ENCODE measurements at regions not wholly inside any gene's neighbourhood (a gene's known extent, or its start where the extent isn't known, plus 50 kb on each side); places are given as distances from the start of the nearest gene placed in this dataset.
A peak's percentile ranks its signal among the peaks of the same experiment; 100 is the strongest.

GRCh38 chr9:78397045-78397444 is 100.1 kb downstream of the PSAT1 start:
- Histone ChIP-seq H3K4me3 (replicated peaks in 1 of 4; ENCODE audit: control extremely low read depth in 1 of 4, insufficient read depth in 1 of 4, low read depth in 3 of 4, low read length in 4 of 4) (no peak overlapping the region), H3K9ac (ENCODE audit: insufficient read depth, low read length) (no peak overlapping the region), H3K27me3 (ENCODE audit: control insufficient read depth, insufficient read depth, low read length) (no peaks in the 10 kb centered on the region), H3K27ac (ENCODE audit: insufficient read depth, low read length) (no peak overlapping the region), H4K20me1 (ENCODE audit: control insufficient read depth, extremely low read depth, insufficient read depth, low read length) (no peaks in the 10 kb centered on the region), H3K36me3 (ENCODE audit: control insufficient read depth, insufficient read depth, low read length) (no peaks in the 10 kb centered on the region), H3K4me2 (ENCODE audit: extremely low read depth, insufficient read depth, low read length) (no peak overlapping the region), H3K9me3 (ENCODE audit: control insufficient read depth, insufficient read depth, low read depth, low read length) (no peaks in the 10 kb centered on the region), H3K4me1 (ENCODE audit: control insufficient read depth, extremely low read depth, insufficient read depth, low read length) (no peaks in the 10 kb centered on the region), H3K79me2 (ENCODE audit: control insufficient read depth, insufficient read depth, low read length) (no peaks in the 10 kb centered on the region), H2AFZ (ENCODE audit: low read length) (no peak overlapping the region)
- no peak for TF ChIP-seq CTCF (conservative IDR thresholded peaks at IDR 0.05 in 1 of 2, IDR thresholded peaks at IDR 0.05 in 1 of 2; ENCODE audit: low read depth in 1 of 2, low read length in 2 of 2)
- DNase-seq (ENCODE audit: low read depth in 2 of 2), result peak in 1 of 2 donors; percentile 6

GRCh38 chr9:78397454-78397853 is 100.5 kb downstream of the PSAT1 start:
- Histone ChIP-seq H3K4me2 (ENCODE audit: extremely low read depth, insufficient read depth, low read length) (no peak overlapping the region), H4K20me1 (ENCODE audit: control insufficient read depth, extremely low read depth, insufficient read depth, low read length) (no peaks in the 10 kb centered on the region), H3K27me3 (ENCODE audit: control insufficient read depth, insufficient read depth, low read length) (no peaks in the 10 kb centered on the region), H2AFZ (ENCODE audit: low read length) (no peak overlapping the region), H3K4me3 (replicated peaks in 1 of 4; ENCODE audit: control extremely low read depth in 1 of 4, insufficient read depth in 1 of 4, low read depth in 3 of 4, low read length in 4 of 4) (no peak overlapping the region), H3K79me2 (ENCODE audit: control insufficient read depth, insufficient read depth, low read length) (no peaks in the 10 kb centered on the region), H3K9ac (ENCODE audit: insufficient read depth, low read length) (no peak overlapping the region), H3K36me3 (ENCODE audit: control insufficient read depth, insufficient read depth, low read length) (no peaks in the 10 kb centered on the region), H3K4me1 (ENCODE audit: control insufficient read depth, extremely low read depth, insufficient read depth, low read length) (no peaks in the 10 kb centered on the region), H3K27ac (ENCODE audit: insufficient read depth, low read length) (no peak overlapping the region), H3K9me3 (ENCODE audit: control insufficient read depth, insufficient read depth, low read depth, low read length) (no peaks in the 10 kb centered on the region)
- DNase-seq (ENCODE audit: low read depth in 2 of 2), result no peak
- TF ChIP-seq CTCF (conservative IDR thresholded peaks at IDR 0.05 in 1 of 2, IDR thresholded peaks at IDR 0.05 in 1 of 2; ENCODE audit: low read depth in 1 of 2, low read length in 2 of 2) (no peak), EZH2 (IDR thresholded peaks at IDR 0.05; ENCODE audit: low read length, missing control alignments) (no peak)

GRCh38 chr9:78399153-78399552 is 102.2 kb downstream of the PSAT1 start:
- no peak for DNase-seq (ENCODE audit: low read depth in 2 of 2)
- no peaks in the 10 kb centered on the region for H3K9me3 ChIP-seq (ENCODE audit: control insufficient read depth, insufficient read depth, low read depth, low read length)
- TF ChIP-seq EZH2 (IDR thresholded peaks at IDR 0.05; ENCODE audit: low read length, missing control alignments) (no peak), CTCF (conservative IDR thresholded peaks at IDR 0.05 in 1 of 2, IDR thresholded peaks at IDR 0.05 in 1 of 2; ENCODE audit: low read depth in 1 of 2, low read length in 2 of 2) (no peak)
- no peak overlapping the region for H3K27ac ChIP-seq (ENCODE audit: insufficient read depth, low read length)
- H4K20me1 ChIP-seq (ENCODE audit: control insufficient read depth, extremely low read depth, insufficient read depth, low read length), result no peaks in the 10 kb centered on the region
- no peaks in the 10 kb centered on the region for H3K4me1 ChIP-seq (ENCODE audit: control insufficient read depth, extremely low read depth, insufficient read depth, low read length)
- H3K36me3 ChIP-seq (ENCODE audit: control insufficient read depth, insufficient read depth, low read length), result no peaks in the 10 kb centered on the region
- H3K4me3 ChIP-seq (replicated peaks in 1 of 4; ENCODE audit: control extremely low read depth in 1 of 4, insufficient read depth in 1 of 4, low read depth in 3 of 4, low read length in 4 of 4), result no peak overlapping the region
- no peaks in the 10 kb centered on the region for H3K27me3 ChIP-seq (ENCODE audit: control insufficient read depth, insufficient read depth, low read length)
- no peak overlapping the region for H3K4me2 ChIP-seq (ENCODE audit: extremely low read depth, insufficient read depth, low read length)
- H2AFZ ChIP-seq (ENCODE audit: low read length), result no peak overlapping the region
- no peak overlapping the region for H3K9ac ChIP-seq (ENCODE audit: insufficient read depth, low read length)
- no peaks in the 10 kb centered on the region for H3K79me2 ChIP-seq (ENCODE audit: control insufficient read depth, insufficient read depth, low read length)
